ENCODE measurements at regions not wholly inside any gene's neighbourhood (a gene's known extent, or its start where the extent isn't known, plus 50 kb on each side); places are given as distances from the start of the nearest gene placed in this dataset.

DNA sequence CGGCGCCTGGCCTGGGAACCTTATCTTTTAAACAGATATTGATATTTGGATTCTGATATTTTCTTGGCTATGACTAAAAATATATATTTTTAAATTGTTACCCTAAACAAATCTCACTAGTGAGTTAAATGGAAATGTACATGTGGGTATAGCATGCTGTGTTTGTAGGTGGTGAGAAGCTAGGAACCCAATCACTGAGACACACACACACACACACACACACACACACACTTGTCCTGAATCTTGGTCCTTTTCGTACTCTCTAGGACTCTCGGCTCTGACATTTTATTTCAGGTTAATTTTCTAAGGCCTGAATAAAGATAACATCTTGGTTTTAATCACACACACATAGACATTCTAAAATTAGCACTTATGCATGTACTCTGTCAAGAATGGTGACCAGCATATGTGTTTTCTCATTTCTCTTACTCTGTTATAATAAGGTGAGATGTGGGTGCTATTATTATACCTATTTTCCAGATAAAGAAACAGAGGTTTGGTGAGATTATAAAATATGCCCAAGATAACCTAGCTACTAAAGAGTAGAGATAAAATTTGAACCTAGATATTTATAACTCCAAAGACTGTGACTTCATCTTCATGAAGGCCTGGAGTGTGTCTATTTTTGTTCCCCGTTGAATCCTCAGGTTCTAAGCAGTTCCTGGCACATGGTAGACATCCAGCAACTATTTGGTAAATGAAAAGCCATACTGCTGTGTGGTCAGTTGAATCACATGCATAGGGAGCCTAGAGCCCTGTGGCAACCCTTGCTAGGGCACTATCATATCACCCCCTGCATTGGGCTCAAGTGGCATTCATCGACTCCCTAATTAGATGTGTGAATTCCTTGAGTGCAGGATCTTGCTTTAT lies 85.0 kb upstream of the RAB3GAP2 start:
- DNase-seq, result no peak

- no peak for DNase-seq
These were observed 81.2 kb upstream of the RAB3GAP2 start for GRCh38 chr1:220353229-220354012.

DNA sequence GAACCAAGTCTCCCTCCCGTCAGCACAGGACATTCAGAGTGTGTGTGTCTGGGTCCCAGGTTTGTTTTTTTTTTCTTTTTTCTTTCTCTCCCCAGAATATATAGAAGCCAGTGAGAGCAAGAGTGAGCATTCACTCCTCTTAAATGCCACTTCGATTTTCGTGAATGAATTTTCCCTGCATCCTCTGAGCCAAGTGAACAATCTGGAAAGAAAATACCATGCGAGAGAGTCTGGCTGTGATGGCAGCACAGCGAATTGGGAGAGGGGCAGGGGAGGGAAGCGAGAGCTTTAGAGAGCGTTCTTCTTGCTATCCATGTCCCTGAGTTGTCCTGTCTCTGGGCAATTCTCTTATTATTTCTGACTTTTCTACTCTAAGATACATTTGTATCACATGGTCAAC lies 76.0 kb upstream of the RAB3GAP2 start:
- no peak for DNase-seq

DNA sequence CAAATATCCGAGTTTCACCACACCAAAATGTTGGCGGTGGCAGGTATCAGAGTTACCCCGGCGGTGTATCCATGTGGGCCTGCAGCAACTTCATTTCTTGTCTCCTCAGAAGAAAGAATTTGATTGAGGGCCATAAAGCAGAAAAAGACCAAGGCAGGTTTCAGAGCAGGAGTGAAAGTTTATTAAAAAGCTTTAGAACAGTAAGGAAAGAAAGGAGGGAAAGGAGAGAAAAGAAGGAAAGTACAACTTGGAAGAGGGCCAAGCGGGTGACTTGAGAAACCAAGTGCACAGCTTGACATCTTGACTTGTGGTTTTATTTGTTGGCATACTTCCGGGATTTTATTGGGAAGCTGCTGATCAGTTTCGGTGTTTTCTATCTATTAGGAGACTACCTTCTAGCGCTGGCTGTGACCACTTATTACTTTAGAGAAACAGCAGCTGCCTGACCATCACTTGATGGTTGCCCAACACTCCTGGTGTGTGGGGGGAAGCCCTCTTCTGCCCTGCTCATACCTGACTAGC lies 75.5 kb upstream of the RAB3GAP2 start:
- DNase-seq, result no peak

DNA sequence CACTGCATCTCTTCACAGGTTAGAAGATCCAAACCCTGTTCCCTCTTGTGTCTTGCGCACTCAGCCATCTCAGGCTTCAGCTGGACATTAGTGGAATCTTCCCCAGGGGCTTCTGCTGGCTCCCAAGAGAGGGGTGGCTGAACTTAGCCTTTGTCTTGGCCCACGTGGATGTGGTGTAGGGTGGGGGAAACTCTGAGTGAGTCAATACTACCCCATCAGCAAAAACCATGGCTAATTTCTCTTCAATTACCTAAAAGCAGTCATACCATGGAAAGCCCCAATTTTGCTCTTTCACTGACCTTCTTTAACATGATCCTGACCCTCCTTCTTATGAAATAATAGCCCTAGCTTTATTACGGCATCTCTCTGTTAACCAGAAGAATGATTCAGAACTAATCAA lies 72.5 kb upstream of the RAB3GAP2 start:
- no peak for DNase-seq

DNA sequence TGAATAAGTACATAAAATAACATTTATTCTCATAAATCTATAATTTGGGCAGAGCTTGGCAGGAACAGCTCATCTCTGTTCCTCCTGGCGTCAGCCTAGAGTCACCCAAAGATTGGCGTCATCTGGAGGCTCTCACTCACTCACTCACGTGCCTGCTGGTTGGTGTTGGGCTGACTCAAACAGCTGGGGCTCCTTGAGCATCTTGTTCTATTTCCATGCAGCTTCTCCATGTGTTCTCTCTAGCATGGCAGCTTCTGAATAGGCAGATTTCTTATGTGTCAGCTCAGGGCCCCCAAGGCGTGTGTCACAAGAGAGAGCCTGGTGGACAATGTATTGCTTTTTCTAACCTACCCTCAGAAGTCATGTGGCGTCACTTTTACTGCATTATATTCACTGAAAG lies 70.6 kb upstream of the RAB3GAP2 start:
- DNase-seq, result no peak

DNA sequence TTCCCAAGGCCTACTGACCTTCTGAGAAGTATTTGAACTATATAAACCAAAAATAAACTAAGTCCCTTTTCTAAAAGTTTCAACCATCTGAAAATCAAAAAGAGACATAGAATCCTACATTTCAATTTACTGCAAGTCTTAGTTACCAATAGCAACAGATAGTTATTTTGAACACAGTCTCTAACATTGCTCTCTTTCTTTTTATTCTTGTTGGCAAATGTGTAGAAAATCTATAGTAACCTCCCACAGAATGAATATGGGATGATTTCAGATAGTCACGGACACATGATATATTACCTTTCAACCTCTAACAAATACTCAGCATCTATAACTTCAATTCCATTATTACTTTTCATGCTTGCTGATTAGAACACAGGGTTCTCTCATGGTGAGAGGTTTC lies 68.9 kb upstream of the RAB3GAP2 start:
- DNase-seq, result no peak

- peak; percentile 12 for DNase-seq
These were observed 67.3 kb upstream of the RAB3GAP2 start for GRCh38 chr1:220339581-220339980.

- DNase-seq, result no peak
These were observed 66.5 kb upstream of the RAB3GAP2 start for GRCh38 chr1:220338759-220339158.

DNA sequence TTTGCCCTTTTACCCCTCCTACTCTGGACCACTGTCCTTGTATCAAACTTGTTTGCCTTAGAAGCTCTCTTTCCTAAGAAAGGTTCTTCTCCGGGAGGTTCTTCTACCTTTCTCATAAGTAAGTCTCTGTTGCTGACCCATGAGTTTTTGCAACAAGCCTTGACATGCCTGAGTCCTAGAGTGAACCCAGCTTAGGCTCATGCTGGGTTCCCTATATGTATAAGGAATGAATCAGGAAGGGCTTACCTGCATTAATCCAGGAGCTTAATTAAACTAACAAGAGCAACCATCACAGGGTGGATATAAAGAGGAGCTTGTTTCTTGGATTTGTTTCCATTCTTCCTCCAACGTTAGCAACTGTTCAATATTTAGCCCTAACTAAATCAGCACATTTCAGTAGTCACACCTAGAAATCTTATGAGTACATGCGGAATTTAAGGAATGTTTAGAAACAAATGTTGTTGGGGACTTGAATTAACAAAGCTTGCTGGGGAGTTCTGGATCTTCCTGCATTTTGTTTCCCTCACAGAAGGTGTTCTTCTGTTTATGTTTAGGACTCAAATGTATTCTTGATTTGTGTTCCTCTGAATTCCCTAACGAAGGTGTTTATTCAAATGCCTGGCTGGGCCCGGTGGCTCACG lies 64.3 kb upstream of the RAB3GAP2 start:
- DNase-seq, result no peak

- DNase-seq, result no peak
These were observed 63.4 kb upstream of the RAB3GAP2 start for GRCh38 chr1:220335668-220336067.

DNA sequence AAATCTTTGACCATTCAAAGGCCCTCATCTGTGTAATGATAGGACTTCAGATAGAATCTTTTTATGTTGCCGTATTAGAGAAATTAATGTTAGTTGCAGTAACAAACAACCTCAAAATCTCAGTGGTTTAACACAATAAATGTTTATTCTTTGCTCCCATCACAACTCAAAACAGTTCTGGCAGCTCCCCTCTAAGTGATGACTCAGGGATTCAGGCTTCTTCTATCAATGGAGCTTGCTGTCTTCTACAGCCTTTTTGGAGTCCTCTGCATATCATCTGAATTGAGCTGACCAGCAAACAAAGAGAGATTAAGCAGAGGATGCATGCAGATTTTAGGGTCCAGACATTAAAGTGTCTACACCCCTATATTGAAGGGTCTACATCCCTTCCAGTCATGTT lies 59.1 kb upstream of the RAB3GAP2 start:
- no peak for DNase-seq

GRCh38 chr1:220330265-220330664 lies 58.0 kb upstream of the RAB3GAP2 start:
- no peak for DNase-seq

DNA sequence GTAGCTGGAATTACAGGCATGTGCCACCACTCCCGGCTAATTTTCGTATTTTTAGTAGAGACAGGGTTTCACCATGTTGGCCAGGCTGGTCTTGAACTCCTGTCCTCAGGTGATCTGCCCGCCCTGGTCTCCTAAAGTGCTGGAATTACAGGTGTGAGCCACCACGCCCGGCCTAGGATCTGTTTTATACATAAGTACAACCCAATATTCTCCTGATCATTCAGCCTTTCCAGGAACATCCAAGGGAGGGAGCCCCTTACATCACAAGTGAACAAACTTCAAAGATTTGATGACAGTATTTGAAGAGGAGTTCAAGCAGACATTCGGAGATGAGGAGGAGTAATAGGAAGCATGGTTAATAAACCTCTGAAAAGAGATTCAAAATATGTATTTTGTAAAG lies 54.9 kb upstream of the RAB3GAP2 start:
- no peak for DNase-seq

- DNase-seq, result peak; percentile 62
These were observed 54.3 kb upstream of the RAB3GAP2 start for GRCh38 chr1:220326578-220326977.

- DNase-seq, result peak; percentile 25
These were observed 53.2 kb upstream of the RAB3GAP2 start for GRCh38 chr1:220325306-220325995.

- no peak for DNase-seq
These were observed 51.5 kb upstream of the RAB3GAP2 start for GRCh38 chr1:220323717-220324116.

- DNase-seq, result no peak
These were observed 50.3 kb upstream of the RAB3GAP2 start for GRCh38 chr1:220322570-220322969.
